SK-N-SH treated with all-trans-retinoic acid at 6 μM for 48 hours (cell line): ENCODE measurements at regions not wholly inside any gene's neighbourhood (a gene's known extent, or its start where the extent isn't known, plus 50 kb on each side); places are given as distances from the start of the nearest gene placed in this dataset.
"Not testable (repeated sequence)": the region's sequence is repeated elsewhere in the genome, so short reads cannot be mapped to it uniquely, and the experiment has no call there.

ENCODE experiments used
- ARNTL ChIP-seq: fragments of 450-650 bp; formaldehyde crosslinking; IDR thresholded peaks from 2 replicates; pipeline ENCODE4 v1.5.0; 2020; ENCODE audit warnings: low read depth, mild to moderate bottlenecking, moderate library complexity, borderline replicate concordance
- BACH2 ChIP-seq: fragments of 250-450 bp; sonication (Bioruptor Pico); IDR thresholded peaks from 2 replicates; pipeline ENCODE4 v1.9.0; 2021; ENCODE audit warnings: mild to moderate bottlenecking, borderline replicate concordance
- ISL1 ChIP-seq: fragments of 250-450 bp; sonication (Bioruptor Pico); IDR thresholded peaks from 2 replicates; pipeline ENCODE4 v2.1.2; 2022; ENCODE audit warnings: mild to moderate bottlenecking, moderate library complexity
- TCF4 ChIP-seq: fragments of 250-450 bp; sonication (Bioruptor Pico); IDR thresholded peaks from 2 replicates; pipeline ENCODE4 v1.8.0; 2021; ENCODE audit warnings: mild to moderate bottlenecking, moderate library complexity, borderline replicate concordance
- TOX ChIP-seq: fragments of 250-450 bp; sonication (Bioruptor Pico); IDR thresholded peaks from 2 replicates; pipeline ENCODE4 v1.8.0; 2021; ENCODE audit warnings: mild to moderate bottlenecking, moderate library complexity, borderline replicate concordance
- TSHZ2 ChIP-seq: fragments of 250-450 bp; sonication (Bioruptor Pico); IDR thresholded peaks from 2 replicates; pipeline ENCODE4 v1.5.0; 2020; ENCODE audit warnings: mild to moderate bottlenecking, moderate library complexity
- ZFP3 ChIP-seq: fragments of 250-450 bp; sonication (Bioruptor Pico); IDR thresholded peaks from 2 replicates; pipeline ENCODE4 v1.5.0; 2020; ENCODE audit warnings: mild to moderate bottlenecking, moderate library complexity
- ZFP30 ChIP-seq: fragments of 450-650 bp; formaldehyde crosslinking; IDR thresholded peaks from 2 replicates; pipeline ENCODE4 v1.5.0; 2022; ENCODE audit warnings: mild to moderate bottlenecking, moderate library complexity
- TF ChIP-seq, protein P1 (sequence below): fragments of 250-450 bp; sonication (Bioruptor Pico); IDR thresholded peaks from 2 replicates; pipeline ENCODE4 v1.5.1; 2021; ENCODE audit warnings: mild to moderate bottlenecking, moderate library complexity
- TF ChIP-seq, protein P2 (sequence below): fragments of 250-450 bp; sonication (Bioruptor Pico); IDR thresholded peaks from 2 replicates; pipeline ENCODE4 v1.8.0; 2020; ENCODE audit warnings: mild to moderate bottlenecking, moderate library complexity, borderline replicate concordance

DNA sequence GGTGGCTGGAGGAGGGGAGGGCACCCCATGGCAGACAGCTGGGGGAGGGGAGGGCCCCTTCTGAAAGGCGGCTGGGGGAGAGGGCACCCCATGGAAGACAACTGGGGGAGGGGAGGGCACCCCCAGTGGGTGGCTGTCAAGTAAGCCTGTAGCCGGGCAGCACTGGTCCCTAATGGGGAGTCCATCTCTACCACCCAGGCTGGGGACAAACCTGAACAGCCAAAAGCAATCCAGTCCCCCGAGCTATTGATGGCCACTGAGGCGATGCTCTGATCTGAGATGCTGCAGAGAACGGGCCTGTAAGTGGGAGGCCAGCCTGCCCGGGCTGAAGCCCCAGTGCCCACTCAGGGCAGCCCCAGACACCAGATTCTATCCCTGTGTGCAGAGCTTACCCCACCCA lies 5378.4 kb upstream of the TPTE start:
- not testable (repeated sequence) for TF ChIP-seq TSHZ2 (CRISPR knock-in tag); ZFP30 (CRISPR knock-in tag); ZFP3 (CRISPR knock-in tag); BACH2 (CRISPR knock-in tag); TOX (CRISPR knock-in tag); ISL1 (CRISPR knock-in tag); ARNTL; TCF4
- TF ChIP-seq, protein P1, sequence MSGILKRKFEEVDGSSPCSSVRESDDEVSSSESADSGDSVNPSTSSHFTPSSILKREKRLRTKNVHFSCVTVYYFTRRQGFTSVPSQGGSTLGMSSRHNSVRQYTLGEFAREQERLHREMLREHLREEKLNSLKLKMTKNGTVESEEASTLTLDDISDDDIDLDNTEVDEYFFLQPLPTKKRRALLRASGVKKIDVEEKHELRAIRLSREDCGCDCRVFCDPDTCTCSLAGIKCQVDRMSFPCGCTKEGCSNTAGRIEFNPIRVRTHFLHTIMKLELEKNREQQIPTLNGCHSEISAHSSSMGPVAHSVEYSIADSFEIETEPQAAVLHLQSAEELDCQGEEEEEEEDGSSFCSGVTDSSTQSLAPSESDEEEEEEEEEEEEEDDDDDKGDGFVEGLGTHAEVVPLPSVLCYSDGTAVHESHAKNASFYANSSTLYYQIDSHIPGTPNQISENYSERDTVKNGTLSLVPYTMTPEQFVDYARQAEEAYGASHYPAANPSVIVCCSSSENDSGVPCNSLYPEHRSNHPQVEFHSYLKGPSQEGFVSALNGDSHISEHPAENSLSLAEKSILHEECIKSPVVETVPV (CRISPR knock-in tag), result not testable (repeated sequence)
- TF ChIP-seq, protein P2, sequence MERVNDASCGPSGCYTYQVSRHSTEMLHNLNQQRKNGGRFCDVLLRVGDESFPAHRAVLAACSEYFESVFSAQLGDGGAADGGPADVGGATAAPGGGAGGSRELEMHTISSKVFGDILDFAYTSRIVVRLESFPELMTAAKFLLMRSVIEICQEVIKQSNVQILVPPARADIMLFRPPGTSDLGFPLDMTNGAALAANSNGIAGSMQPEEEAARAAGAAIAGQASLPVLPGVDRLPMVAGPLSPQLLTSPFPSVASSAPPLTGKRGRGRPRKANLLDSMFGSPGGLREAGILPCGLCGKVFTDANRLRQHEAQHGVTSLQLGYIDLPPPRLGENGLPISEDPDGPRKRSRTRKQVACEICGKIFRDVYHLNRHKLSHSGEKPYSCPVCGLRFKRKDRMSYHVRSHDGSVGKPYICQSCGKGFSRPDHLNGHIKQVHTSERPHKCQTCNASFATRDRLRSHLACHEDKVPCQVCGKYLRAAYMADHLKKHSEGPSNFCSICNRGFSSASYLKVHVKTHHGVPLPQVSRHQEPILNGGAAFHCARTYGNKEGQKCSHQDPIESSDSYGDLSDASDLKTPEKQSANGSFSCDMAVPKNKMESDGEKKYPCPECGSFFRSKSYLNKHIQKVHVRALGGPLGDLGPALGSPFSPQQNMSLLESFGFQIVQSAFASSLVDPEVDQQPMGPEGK (CRISPR knock-in tag), result not testable (repeated sequence)
